Liver (tissue), 7 donors: ENCODE measurements at regions not wholly inside any gene's neighbourhood (a gene's known extent, or its start where the extent isn't known, plus 50 kb on each side); places are given as distances from the start of the nearest gene placed in this dataset.

Source experiments
- DNase-seq: peaks from one replicate; pipeline ENCODE4 v3.0.0-alpha.2; 2017; ENCODE audit warnings: low spot score
- H3K27ac ChIP-seq, 2 donors: one replicate each; pipeline ENCODE4 v1.7.0; 2013; ENCODE audit warnings: inconsistent platforms in 2 of 2, low read length in 2 of 2, control low read depth in 1 of 2, low read depth in 1 of 2, mild to moderate bottlenecking in 1 of 2
- H3K27me3 ChIP-seq, 4 donors: one replicate each; pipeline versions ENCODE4 v1.6.1 to v1.7.0; 2013; ENCODE audit warnings: low read length in 3 of 4, inconsistent platforms in 1 of 4, mild to moderate bottlenecking in 1 of 4, moderate library complexity in 1 of 4; ENCODE audit not compliant: control insufficient read depth in 4 of 4, insufficient read depth in 4 of 4
- H3K36me3 ChIP-seq, 4 donors: one replicate each; pipeline versions ENCODE4 v1.6.1 to v1.7.0; 2013; ENCODE audit warnings: low read length in 3 of 4, mild to moderate bottlenecking in 3 of 4, low read depth in 1 of 4, moderate library complexity in 1 of 4; ENCODE audit not compliant: control insufficient read depth in 4 of 4, insufficient read depth in 3 of 4
- H3K4me1 ChIP-seq, 4 donors: one replicate each; pipeline versions ENCODE4 v1.6.1 to v1.7.0; 2013; ENCODE audit warnings: low read length in 3 of 4, mild to moderate bottlenecking in 3 of 4, moderate library complexity in 1 of 4; ENCODE audit not compliant: control insufficient read depth in 4 of 4, insufficient read depth in 4 of 4
- H3K4me3 ChIP-seq, 3 donors: one replicate each; pipeline versions ENCODE4 v1.6.1 to v1.7.0; 2013; ENCODE audit warnings: low read length in 3 of 3, control low read depth in 1 of 3, low read depth in 1 of 3, mild to moderate bottlenecking in 1 of 3
- H3K9ac ChIP-seq, 2 donors: one replicate each; pipeline ENCODE4 v1.7.0; 2013; ENCODE audit warnings: low read length in 2 of 2, mild to moderate bottlenecking in 2 of 2, moderate library complexity in 2 of 2, control low read depth in 1 of 2, low read depth in 1 of 2
- H3K9me3 ChIP-seq, 4 donors: one replicate each; pipeline versions ENCODE4 v1.6.1 to v1.7.0; 2013; ENCODE audit warnings: low read length in 3 of 4; ENCODE audit not compliant: control insufficient read depth in 4 of 4
- ATF3 ChIP-seq: IDR thresholded peaks from 2 replicates; pipeline ENCODE4 v1.6.1; 2016; ENCODE audit warnings: antibody characterized with exemption
- CTCF ChIP-seq: fragments of 150-350 bp; IDR thresholded peaks from 2 replicates; pipeline ENCODE4 v1.5.1; 2017; ENCODE audit warnings: improper control_type of control experiment, low read depth, low read length; ENCODE audit not compliant: missing input control
- EGR1 ChIP-seq, 2 donors: IDR thresholded peaks; 2 replicates each; pipeline ENCODE4 v1.6.1; 2016 to 2018; ENCODE audit warnings: antibody characterized with exemption in 2 of 2, low read depth in 2 of 2
- FOXA1 ChIP-seq: IDR thresholded peaks from 2 replicates; pipeline ENCODE4 v1.6.1; 2016; ENCODE audit warnings: antibody characterized with exemption
- FOXA2 ChIP-seq: IDR thresholded peaks from 2 replicates; pipeline ENCODE4 v1.6.1; 2016; ENCODE audit warnings: antibody characterized with exemption
- GABPA ChIP-seq, 2 donors: IDR thresholded peaks in 1 of 2; conservative IDR thresholded peaks in 1 of 2; 2 replicates each; pipeline ENCODE4 v1.6.1; 2016; ENCODE audit warnings: antibody characterized with exemption in 2 of 2, mild to moderate bottlenecking in 1 of 2, moderate library complexity in 1 of 2
- HNF4A ChIP-seq, 2 donors: conservative IDR thresholded peaks; 2 replicates each; pipeline ENCODE4 v1.6.1; 2016; ENCODE audit warnings: antibody characterized with exemption in 2 of 2, mild to moderate bottlenecking in 2 of 2
- HNF4G ChIP-seq: IDR thresholded peaks from 2 replicates; pipeline ENCODE4 v1.6.1; 2016; ENCODE audit warnings: antibody characterized with exemption
- JUND ChIP-seq, 2 donors: IDR thresholded peaks; 2 replicates each; pipeline ENCODE4 v1.6.1; 2016; ENCODE audit warnings: antibody characterized with exemption in 2 of 2
- MAX ChIP-seq: IDR thresholded peaks from 2 replicates; pipeline ENCODE4 v1.6.1; 2016; ENCODE audit warnings: antibody characterized with exemption
- NR2F2 ChIP-seq: IDR thresholded peaks from 2 replicates; pipeline ENCODE4 v1.6.1; 2016; ENCODE audit warnings: antibody characterized with exemption
- RAD21 ChIP-seq, 2 donors: IDR thresholded peaks; 2 replicates each; pipeline ENCODE4 v1.6.1; 2016; ENCODE audit warnings: antibody characterized with exemption in 2 of 2, mild to moderate bottlenecking in 2 of 2
- REST ChIP-seq: IDR thresholded peaks from 2 replicates; pipeline ENCODE4 v1.6.1; 2016; ENCODE audit warnings: antibody characterized with exemption, mild to moderate bottlenecking
- RXRA ChIP-seq, 2 donors: IDR thresholded peaks; 2 replicates each; pipeline ENCODE4 v1.6.1; 2017 to 2018; ENCODE audit warnings: antibody characterized with exemption in 2 of 2, mild to moderate bottlenecking in 1 of 2
- SP1 ChIP-seq: IDR thresholded peaks from 2 replicates; pipeline ENCODE4 v1.6.1; 2018; ENCODE audit warnings: antibody characterized with exemption, mild to moderate bottlenecking
- TAF1 ChIP-seq: conservative IDR thresholded peaks from 2 replicates; pipeline ENCODE4 v1.6.1; 2016; ENCODE audit warnings: antibody characterized with exemption, mild to moderate bottlenecking
- YY1 ChIP-seq: IDR thresholded peaks from 2 replicates; pipeline ENCODE4 v1.6.1; 2016; ENCODE audit warnings: antibody characterized with exemption, mild to moderate bottlenecking
- ZBTB33 ChIP-seq: IDR thresholded peaks from 2 replicates; pipeline ENCODE4 v1.6.1; 2016; ENCODE audit warnings: antibody characterized with exemption
- donor health status: healthy.
- donor health status: healthy.
- donor health status: healthy.
- donor health status: healthy.

GRCh38 chr4:57661517-57662090 lies 551.4 kb upstream of the IGFBP7 start (continued):
- TF ChIP-seq JUND (IDR thresholded peaks at IDR 0.05) = no peak

GRCh38 chr4:57658673-57659072 lies 548.5 kb upstream of the IGFBP7 start:
- Histone ChIP-seq H3K4me1 (peaks cover 0 to 13% (median 5%) of the 10 kb centered on the region in 4 donors), H3K9me3 (no peaks in the 10 kb centered on the region), H3K9ac (no peak overlapping the region), H3K36me3 (no peaks in the 10 kb centered on the region), H3K4me3 (no peak overlapping the region), H3K27ac (peak overlapping the region in 1 of 2 donors; percentile 41), H3K27me3 (no peaks in the 10 kb centered on the region)
- peak; percentile 61 for TF ChIP-seq YY1
- no peak for TF ChIP-seq FOXA1
- TF ChIP-seq RAD21 (IDR thresholded peaks at IDR 0.05) = peak in 1 of 2 donors; percentile 38
- peak; percentile 42 for TF ChIP-seq FOXA2
- no peak for TF ChIP-seq GABPA (IDR thresholded peaks at IDR 0.05 in 1 of 2, conservative IDR thresholded peaks at IDR 0.05 in 1 of 2)
- TF ChIP-seq CTCF = no peak
- TF ChIP-seq HNF4G = no peak
- TF ChIP-seq NR2F2 = no peak
- TF ChIP-seq HNF4A (conservative IDR thresholded peaks at IDR 0.05) = peak; percentile 57 to 93
- TF ChIP-seq SP1 = peak; percentile 31
- TF ChIP-seq RXRA (IDR thresholded peaks at IDR 0.05) = peak in 1 of 2 donors; percentile 74
- TF ChIP-seq REST = peak; percentile 66
- TF ChIP-seq TAF1 = no peak
- TF ChIP-seq MAX = peak; percentile 45
- TF ChIP-seq ZBTB33 = peak; percentile 35
- TF ChIP-seq EGR1 (IDR thresholded peaks at IDR 0.05; ENCODE audit: low read depth in 2 of 2) = no peak
- peak in 1 of 2 donors; percentile 42 for TF ChIP-seq JUND (IDR thresholded peaks at IDR 0.05)
- no peak for TF ChIP-seq ATF3
- no peak for DNase-seq
